AG09319 (cell line): ENCODE measurements at regions not wholly inside any gene's neighbourhood (a gene's known extent, or its start where the extent isn't known, plus 50 kb on each side); places are given as distances from the start of the nearest gene placed in this dataset.

Experiments used
- DNase-seq: peaks from one replicate; pipeline ENCODE4 v3.0.0-alpha.2; 2010; ENCODE audit warnings: low read depth; ENCODE audit errors: extremely low read depth
- CTCF ChIP-seq: IDR thresholded peaks from 2 replicates; pipeline ENCODE4 v1.5.1; 2011; ENCODE audit warnings: low read depth, mild to moderate bottlenecking, inconsistent platforms, low read length, moderate library complexity

- DNase-seq: peak; percentile 98
- no peak for TF ChIP-seq CTCF
Observed at GRCh38 chrX:13397878-13398818, 78.3 kb upstream of the ATXN3L start.

GRCh38 chrX:13396924-13397323 is 77.1 kb upstream of the ATXN3L start:
- no peak for TF ChIP-seq CTCF
- DNase-seq: no peak

- DNase-seq: no peak
- TF ChIP-seq CTCF: no peak
Observed at GRCh38 chrX:13389501-13389900, 69.6 kb upstream of the ATXN3L start.

GRCh38 chrX:13387666-13388494 is 68.0 kb upstream of the ATXN3L start:
- no peak for TF ChIP-seq CTCF
- DNase-seq: no peak

GRCh38 chrX:13386636-13387035 is 66.8 kb upstream of the ATXN3L start:
- DNase-seq: no peak
- TF ChIP-seq CTCF: no peak

- no peak for TF ChIP-seq CTCF
- DNase-seq: no peak
Observed at GRCh38 chrX:13386092-13386491, 66.2 kb upstream of the ATXN3L start.

- DNase-seq: no peak
- TF ChIP-seq CTCF: no peak
Observed at GRCh38 chrX:13383907-13384306, 64.1 kb upstream of the ATXN3L start.
